ENCODE measurements at regions not wholly inside any gene's neighbourhood (a gene's known extent, or its start where the extent isn't known, plus 50 kb on each side); places are given as distances from the start of the nearest gene placed in this dataset.

DNA sequence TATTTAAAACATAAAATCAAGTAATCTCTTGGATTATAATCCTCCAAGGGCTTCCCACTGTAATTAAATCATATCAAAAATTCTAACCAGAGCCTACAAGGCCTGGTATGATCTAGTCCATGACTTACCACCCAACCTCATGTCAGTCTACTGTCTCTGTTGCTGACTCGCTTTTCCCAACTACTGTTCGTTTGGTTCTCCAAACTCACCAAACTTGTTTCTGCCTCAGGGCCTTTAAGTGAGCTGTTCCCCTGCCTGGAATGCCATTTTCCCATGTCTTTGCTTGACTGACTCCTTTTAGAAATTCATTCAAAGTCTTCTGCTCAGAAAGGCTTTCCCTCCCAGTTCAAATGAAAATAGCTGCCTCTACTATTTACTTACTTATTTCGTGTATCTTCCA, 95.9 kb downstream of the ZC3H11B start:
- intact Hi-C loops (cut with micrococcal nuclease), result no loop called here
- Histone ChIP-seq H3K4me2 (ENCODE audit: low read length) (no peak overlapping the region), H3K27ac (ENCODE audit: low read depth, low read length) (no peak overlapping the region), H3K79me2 (ENCODE audit: insufficient read depth, low read length) (no peaks in the 10 kb centered on the region), H3K27me3 (ENCODE audit: insufficient read depth, low read length) (no peaks in the 10 kb centered on the region), H3K4me3 (replicated peaks in 1 of 2; ENCODE audit: low read depth in 1 of 2, low read length in 2 of 2) (no peak overlapping the region), H3K9me2 (ENCODE audit: insufficient read depth) (no peaks in the 10 kb centered on the region), H3K9me3 (ENCODE audit: control insufficient read depth in 1 of 2, insufficient read depth in 1 of 2, low read depth in 1 of 2, low read length in 2 of 2) (no peaks in the 10 kb centered on the region), H3K4me1 (ENCODE audit: control insufficient read depth in 1 of 2, insufficient read depth in 2 of 2, low read length in 2 of 2) (no peaks in the 10 kb centered on the region; a peak in 1 of 4 replicates), H3K36me3 (ENCODE audit: control insufficient read depth in 1 of 2, insufficient read depth in 2 of 2, low read length in 2 of 2) (no peaks in the 10 kb centered on the region), H3K9ac (ENCODE audit: low read length) (no peak overlapping the region), H4K20me1 (ENCODE audit: insufficient read depth) (no peaks in the 10 kb centered on the region), H2AFZ (ENCODE audit: low read depth, low read length, poor library complexity, severe bottlenecking) (no peak overlapping the region)
- POLR2A ChIA-PET, result no interaction called here
- TF ChIP-seq ELF1 (IDR thresholded peaks at IDR 0.05; ENCODE audit: borderline replicate concordance, low read depth) (no peak), JUND (IDR thresholded peaks at IDR 0.05) (0 out of 2 replicates have a peak, but pooled peaks have one; percentile 19)
- RAD21 ChIA-PET (ENCODE audit: low non-redundant PET in 1 of 2, low total read pairs in 2 of 2, uncharacterized antibody in 2 of 2, unreplicated experiment in 2 of 2), result no interaction called here
- DNase-seq (ENCODE audit: low read depth, low spot score) (peak; percentile 6), ATAC-seq (no peak)
- CTCF ChIA-PET, result no interaction called here
- no TSS peak for BruUV-seq (replicated peaks)

DNA sequence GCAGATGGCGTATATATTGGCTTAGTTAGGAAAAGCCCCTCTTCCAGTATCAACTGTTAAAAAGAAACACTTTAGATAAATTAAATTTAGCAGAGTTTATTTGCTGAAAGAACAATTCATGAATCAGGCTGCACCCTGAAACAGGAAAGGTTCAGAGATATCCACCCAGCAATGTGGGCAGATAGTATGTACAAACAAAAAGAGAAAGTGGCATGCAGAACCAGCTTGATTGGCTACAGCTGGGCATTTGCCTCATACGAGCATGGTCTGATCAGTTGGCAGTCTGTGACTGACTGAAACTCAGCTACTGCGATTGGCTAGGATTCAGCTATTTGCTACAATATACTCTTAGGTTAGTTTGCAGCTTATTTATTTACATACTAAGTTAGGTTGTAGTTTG, 98.2 kb downstream of the ZC3H11B start:
- intact Hi-C loops (cut with micrococcal nuclease), result no loop called here
- Histone ChIP-seq H2AFZ (ENCODE audit: low read depth, low read length, poor library complexity, severe bottlenecking) (no peak overlapping the region), H3K36me3 (ENCODE audit: control insufficient read depth in 1 of 2, insufficient read depth in 2 of 2, low read length in 2 of 2) (no peaks in the 10 kb centered on the region), H3K4me2 (ENCODE audit: low read length) (no peak overlapping the region), H3K4me1 (ENCODE audit: control insufficient read depth in 1 of 2, insufficient read depth in 2 of 2, low read length in 2 of 2) (no peaks in the 10 kb centered on the region; a peak in 1 of 4 replicates), H3K27me3 (ENCODE audit: insufficient read depth, low read length) (no peaks in the 10 kb centered on the region), H3K4me3 (replicated peaks in 1 of 2; ENCODE audit: low read depth in 1 of 2, low read length in 2 of 2) (no peak overlapping the region), H3K9me3 (ENCODE audit: control insufficient read depth in 1 of 2, insufficient read depth in 1 of 2, low read depth in 1 of 2, low read length in 2 of 2) (no peaks in the 10 kb centered on the region), H3K27ac (ENCODE audit: low read depth, low read length) (no peak overlapping the region), H4K20me1 (ENCODE audit: insufficient read depth) (no peaks in the 10 kb centered on the region), H3K9me2 (ENCODE audit: insufficient read depth) (no peaks in the 10 kb centered on the region), H3K79me2 (ENCODE audit: insufficient read depth, low read length) (no peaks in the 10 kb centered on the region), H3K9ac (ENCODE audit: low read length) (no peak overlapping the region)
- no peak for TF ChIP-seq CEBPB (IDR thresholded peaks at IDR 0.05; ENCODE audit: low read depth)
- TF ChIP-seq FOSL1 (IDR thresholded peaks at IDR 0.05; ENCODE audit: low read depth), result no peak
- TF ChIP-seq EZH2phosphoT487 (IDR thresholded peaks at IDR 0.05; ENCODE audit: borderline replicate concordance), result no peak
- TF ChIP-seq POLR2AphosphoS5 (IDR thresholded peaks at IDR 0.05; ENCODE audit: low read depth, low read length), result no peak
- no peak for TF ChIP-seq JUND (IDR thresholded peaks at IDR 0.05)
- no peak for TF ChIP-seq TCF7L2 (IDR thresholded peaks at IDR 0.05; ENCODE audit: borderline replicate concordance, extremely low read depth, insufficient read depth, insufficient read length)
- no peak for TF ChIP-seq ZNF274 (IDR thresholded peaks at IDR 0.05; ENCODE audit: low read depth, low read length)
- TF ChIP-seq ELF1 (IDR thresholded peaks at IDR 0.05; ENCODE audit: borderline replicate concordance, low read depth), result no peak
- TF ChIP-seq REST (IDR thresholded peaks at IDR 0.05; ENCODE audit: low read depth), result no peak
- TF ChIP-seq CBX3 (IDR thresholded peaks at IDR 0.05; ENCODE audit: low read depth), result no peak
- TF ChIP-seq SP1 (IDR thresholded peaks at IDR 0.05; ENCODE audit: low read depth), result no peak
- TF ChIP-seq, protein P1, sequence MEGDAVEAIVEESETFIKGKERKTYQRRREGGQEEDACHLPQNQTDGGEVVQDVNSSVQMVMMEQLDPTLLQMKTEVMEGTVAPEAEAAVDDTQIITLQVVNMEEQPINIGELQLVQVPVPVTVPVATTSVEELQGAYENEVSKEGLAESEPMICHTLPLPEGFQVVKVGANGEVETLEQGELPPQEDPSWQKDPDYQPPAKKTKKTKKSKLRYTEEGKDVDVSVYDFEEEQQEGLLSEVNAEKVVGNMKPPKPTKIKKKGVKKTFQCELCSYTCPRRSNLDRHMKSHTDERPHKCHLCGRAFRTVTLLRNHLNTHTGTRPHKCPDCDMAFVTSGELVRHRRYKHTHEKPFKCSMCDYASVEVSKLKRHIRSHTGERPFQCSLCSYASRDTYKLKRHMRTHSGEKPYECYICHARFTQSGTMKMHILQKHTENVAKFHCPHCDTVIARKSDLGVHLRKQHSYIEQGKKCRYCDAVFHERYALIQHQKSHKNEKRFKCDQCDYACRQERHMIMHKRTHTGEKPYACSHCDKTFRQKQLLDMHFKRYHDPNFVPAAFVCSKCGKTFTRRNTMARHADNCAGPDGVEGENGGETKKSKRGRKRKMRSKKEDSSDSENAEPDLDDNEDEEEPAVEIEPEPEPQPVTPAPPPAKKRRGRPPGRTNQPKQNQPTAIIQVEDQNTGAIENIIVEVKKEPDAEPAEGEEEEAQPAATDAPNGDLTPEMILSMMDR (IDR thresholded peaks at IDR 0.05 in 2 of 3, conservative IDR thresholded peaks at IDR 0.05 in 1 of 3; ENCODE audit: borderline replicate concordance in 1 of 3, insufficient read depth in 1 of 3, low read depth in 2 of 3, low read length in 2 of 3), result no peak
- CTCF ChIA-PET, result no interaction called here
- no TSS peak for BruUV-seq (replicated peaks)
- ATAC-seq (no peak), DNase-seq (ENCODE audit: low read depth, low spot score) (no peak)
- POLR2A ChIA-PET, result no interaction called here
- RAD21 ChIA-PET (ENCODE audit: low non-redundant PET in 1 of 2, low total read pairs in 2 of 2, uncharacterized antibody in 2 of 2, unreplicated experiment in 2 of 2), result no interaction called here

Data from HCT116 (cell line).